LNCaP clone FGC (cell line): ENCODE measurements at regions not wholly inside any gene's neighbourhood (a gene's known extent, or its start where the extent isn't known, plus 50 kb on each side); places are given as distances from the start of the nearest gene placed in this dataset.

Experiments
- DNase-seq: peaks from one replicate; pipeline ENCODE4 v3.0.0-alpha.2; 2011; ENCODE audit warnings: low read depth
- H3K4me3 ChIP-seq: 2 replicates; pipeline ENCODE4 v1.5.1; 2011; ENCODE audit warnings: mild to moderate bottlenecking, low read depth, low read length, control low read depth
- TF ChIP-seq, protein P1 (sequence below): IDR thresholded peaks from 2 replicates; pipeline ENCODE4 v1.5.1; 2012; ENCODE audit warnings: mild to moderate bottlenecking; ENCODE audit not compliant: control insufficient read depth, insufficient read depth; ENCODE audit errors: extremely low read depth

DNA sequence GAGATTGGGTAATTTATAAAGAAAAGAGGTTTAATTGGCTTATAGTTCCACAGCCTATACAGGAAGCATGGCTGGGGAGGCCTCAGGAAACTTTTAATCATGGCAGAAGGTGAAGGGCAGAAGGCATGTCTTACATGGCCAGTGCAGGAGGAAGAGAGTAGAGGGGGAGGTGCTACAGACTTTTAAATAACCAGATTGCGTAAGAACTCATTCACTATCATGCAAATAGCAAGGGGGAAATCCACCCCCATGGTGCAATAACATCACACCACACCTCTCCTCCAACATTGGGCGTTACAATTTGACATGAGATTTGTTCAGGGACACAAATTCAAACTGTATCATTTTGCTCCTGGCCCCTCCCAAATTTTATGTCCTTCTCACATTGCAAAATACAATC is 353.8 kb upstream of the PABPC5 start:
- H3K4me3 ChIP-seq, result no peak overlapping the region
- TF ChIP-seq, protein P1, sequence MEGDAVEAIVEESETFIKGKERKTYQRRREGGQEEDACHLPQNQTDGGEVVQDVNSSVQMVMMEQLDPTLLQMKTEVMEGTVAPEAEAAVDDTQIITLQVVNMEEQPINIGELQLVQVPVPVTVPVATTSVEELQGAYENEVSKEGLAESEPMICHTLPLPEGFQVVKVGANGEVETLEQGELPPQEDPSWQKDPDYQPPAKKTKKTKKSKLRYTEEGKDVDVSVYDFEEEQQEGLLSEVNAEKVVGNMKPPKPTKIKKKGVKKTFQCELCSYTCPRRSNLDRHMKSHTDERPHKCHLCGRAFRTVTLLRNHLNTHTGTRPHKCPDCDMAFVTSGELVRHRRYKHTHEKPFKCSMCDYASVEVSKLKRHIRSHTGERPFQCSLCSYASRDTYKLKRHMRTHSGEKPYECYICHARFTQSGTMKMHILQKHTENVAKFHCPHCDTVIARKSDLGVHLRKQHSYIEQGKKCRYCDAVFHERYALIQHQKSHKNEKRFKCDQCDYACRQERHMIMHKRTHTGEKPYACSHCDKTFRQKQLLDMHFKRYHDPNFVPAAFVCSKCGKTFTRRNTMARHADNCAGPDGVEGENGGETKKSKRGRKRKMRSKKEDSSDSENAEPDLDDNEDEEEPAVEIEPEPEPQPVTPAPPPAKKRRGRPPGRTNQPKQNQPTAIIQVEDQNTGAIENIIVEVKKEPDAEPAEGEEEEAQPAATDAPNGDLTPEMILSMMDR, result no peak
- DNase-seq, result no peak

- TF ChIP-seq, protein P1, result no peak
- H3K4me3 ChIP-seq, result no peak overlapping the region
- no peak for DNase-seq
These were observed 352.8 kb upstream of the PABPC5 start for GRCh38 chrX:91081873-91082272.

- no peak for DNase-seq
- H3K4me3 ChIP-seq, result no peak overlapping the region
- TF ChIP-seq, protein P1, result no peak
These were observed 325.9 kb upstream of the PABPC5 start for GRCh38 chrX:91108761-91109160.

DNA sequence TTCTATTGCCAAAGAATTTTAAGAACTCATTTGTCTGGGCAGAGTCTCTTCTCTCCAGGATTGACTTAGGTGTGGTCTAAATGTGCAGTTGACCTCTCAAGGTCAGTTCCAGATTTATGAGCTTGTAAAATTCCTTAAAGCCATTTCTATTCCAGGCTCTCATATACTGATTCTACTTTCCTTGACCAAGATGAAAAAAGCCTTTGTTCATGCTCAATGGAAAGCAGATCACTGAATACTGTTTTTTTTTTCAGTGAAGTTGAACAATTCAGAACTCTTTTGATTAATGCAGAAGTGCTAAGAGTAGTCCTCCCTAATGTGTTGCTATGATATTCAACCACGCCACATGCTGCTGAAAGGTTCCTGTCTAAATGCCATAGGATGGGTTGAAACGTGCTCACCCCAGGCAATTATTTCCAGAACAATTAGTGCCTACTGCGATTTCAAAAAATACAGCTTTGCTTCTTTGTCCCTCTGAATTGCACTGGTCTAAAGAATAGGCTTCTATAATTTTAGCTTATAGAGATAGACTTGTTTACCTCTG is 312.4 kb upstream of the PABPC5 start:
- no peak overlapping the region for H3K4me3 ChIP-seq
- TF ChIP-seq, protein P1, result no peak
- DNase-seq, result no peak

- TF ChIP-seq, protein P1, result no peak
- DNase-seq, result no peak
- no peak overlapping the region for H3K4me3 ChIP-seq
These were observed 296.8 kb upstream of the PABPC5 start for GRCh38 chrX:91137883-91138282.
